Neuronal stem cell (in vitro differentiated cells): ENCODE measurements at regions not wholly inside any gene's neighbourhood (a gene's known extent, or its start where the extent isn't known, plus 50 kb on each side); places are given as distances from the start of the nearest gene placed in this dataset.
"Not testable (repeated sequence)": the region's sequence is repeated elsewhere in the genome, so short reads cannot be mapped to it uniquely, and the experiment has no call there.

Experiments used
- DNase-seq: peaks from one replicate; pipeline ENCODE4 v3.0.0-alpha.2; 2013; ENCODE audit warnings: low spot score
- H2AFZ ChIP-seq: one replicate; pipeline ENCODE4 v1.6.1; 2013; ENCODE audit warnings: mild to moderate bottlenecking, low read length, inconsistent platforms
- H2AK5ac ChIP-seq: 2 replicates; pipeline ENCODE4 v1.6.1; 2013; ENCODE audit warnings: low read depth, mild to moderate bottlenecking, inconsistent platforms, low read length, moderate library complexity, mixed read lengths
- H2BK120ac ChIP-seq: 2 replicates; pipeline ENCODE4 v1.6.1; 2013; ENCODE audit warnings: low read depth, mild to moderate bottlenecking, inconsistent platforms, low read length, moderate library complexity, mixed read lengths
- H2BK12ac ChIP-seq: one replicate; pipeline ENCODE4 v1.6.1; 2013; ENCODE audit warnings: low read length, inconsistent platforms
- H2BK15ac ChIP-seq: 2 replicates; pipeline ENCODE4 v1.6.1; 2013; ENCODE audit warnings: mild to moderate bottlenecking, low read length, inconsistent platforms, mixed read lengths
- H2BK5ac ChIP-seq: one replicate; pipeline ENCODE4 v1.6.1; 2013; ENCODE audit warnings: inconsistent platforms, mild to moderate bottlenecking, low read length, moderate library complexity
- H3K14ac ChIP-seq: one replicate; pipeline ENCODE4 v1.6.1; 2013; ENCODE audit warnings: low read length, inconsistent platforms
- H3K18ac ChIP-seq: 2 replicates; pipeline ENCODE4 v1.6.1; 2013; ENCODE audit warnings: low read length, inconsistent platforms
- H3K23ac ChIP-seq: 2 replicates; pipeline ENCODE4 v1.6.1; 2013; ENCODE audit warnings: low read depth, mild to moderate bottlenecking, mixed read lengths, low read length, inconsistent platforms; ENCODE audit not compliant: poor library complexity
- H3K27ac ChIP-seq: replicated peaks from 3 replicates; pipeline ENCODE4 v1.5.1; 2013; ENCODE audit warnings: low read length, inconsistent platforms
- H3K27me3 ChIP-seq, 3 experiments: 2 replicates each; pipeline ENCODE4 v1.6.1; 2013; ENCODE audit warnings: low read length in 3 of 3, mild to moderate bottlenecking in 2 of 3, inconsistent platforms in 1 of 3, low read depth in 1 of 3, mixed read lengths in 1 of 3, moderate library complexity in 1 of 3; ENCODE audit not compliant: control insufficient read depth in 3 of 3, insufficient read depth in 3 of 3
- H3K36me3 ChIP-seq, 2 donors: replicated peaks in 1 of 2; 2 replicates each; pipeline ENCODE4 v1.6.1; 2013; ENCODE audit warnings: low read length in 2 of 2; ENCODE audit not compliant: control insufficient read depth in 2 of 2, insufficient read depth in 2 of 2
- H3K4ac ChIP-seq: 2 replicates; pipeline ENCODE4 v1.6.1; 2013; ENCODE audit warnings: inconsistent platforms, mild to moderate bottlenecking, low read length, moderate library complexity
- H3K4me1 ChIP-seq, 2 donors: 1 replicate in 1 of 2; 2 replicates in 1 of 2; pipeline ENCODE4 v1.6.1; 2013; ENCODE audit warnings: low read length in 2 of 2, low read depth in 1 of 2; ENCODE audit not compliant: control insufficient read depth in 2 of 2, insufficient read depth in 1 of 2
- H3K4me2 ChIP-seq: one replicate; pipeline ENCODE4 v1.6.1; 2013; ENCODE audit warnings: mild to moderate bottlenecking, low read length, inconsistent platforms; ENCODE audit not compliant: insufficient read depth, poor library complexity, severe bottlenecking
- H3K4me3 ChIP-seq, 2 donors: 2 replicates each; pipeline ENCODE4 v1.5.1; 2013; ENCODE audit warnings: low read length in 2 of 2, mild to moderate bottlenecking in 2 of 2, inconsistent platforms in 1 of 2, moderate library complexity in 1 of 2
- H3K79me1 ChIP-seq: one replicate; pipeline ENCODE4 v1.6.1; 2013; ENCODE audit warnings: low read depth, mild to moderate bottlenecking, inconsistent platforms, low read length, moderate library complexity
- H3K9ac ChIP-seq: one replicate; pipeline ENCODE4 v1.6.1; 2013; ENCODE audit warnings: mild to moderate bottlenecking, low read depth, low read length, inconsistent platforms; ENCODE audit not compliant: poor library complexity
- H3K9me3 ChIP-seq, 2 donors: replicated peaks in 1 of 2; 2 replicates each; pipeline versions ENCODE3 to v1.6.1; 2013; ENCODE audit warnings: low read length in 2 of 2, mild to moderate bottlenecking in 2 of 2, inconsistent platforms in 1 of 2, low read depth in 1 of 2, mixed read lengths in 1 of 2, moderate library complexity in 1 of 2; ENCODE audit not compliant: control insufficient read depth in 2 of 2, insufficient read depth in 1 of 2
- H4K8ac ChIP-seq: one replicate; pipeline ENCODE4 v1.6.1; 2013; ENCODE audit warnings: low read depth, mild to moderate bottlenecking, inconsistent platforms, low read length, moderate library complexity
- H4K91ac ChIP-seq: one replicate; pipeline ENCODE4 v1.6.1; 2013; ENCODE audit warnings: low read length, low read depth, mild to moderate bottlenecking, inconsistent platforms; ENCODE audit not compliant: poor library complexity
- WGBS, 2 donors: extraction: QIAGEN DNeasy Blood & Tissue Kit; methylation state at CpG; one replicate each; pipeline ENCODE4 v1.1.7; 2013; ENCODE audit warnings: missing lambda C conversion rate in 2 of 2, mixed read lengths in 1 of 2; ENCODE audit not compliant: insufficient read length in 2 of 2, insufficient replicate concordance in 1 of 2; ENCODE audit errors: extremely low coverage in 2 of 2; 5-methylcytosine and 5-hydroxymethylcytosine counted together

DNA sequence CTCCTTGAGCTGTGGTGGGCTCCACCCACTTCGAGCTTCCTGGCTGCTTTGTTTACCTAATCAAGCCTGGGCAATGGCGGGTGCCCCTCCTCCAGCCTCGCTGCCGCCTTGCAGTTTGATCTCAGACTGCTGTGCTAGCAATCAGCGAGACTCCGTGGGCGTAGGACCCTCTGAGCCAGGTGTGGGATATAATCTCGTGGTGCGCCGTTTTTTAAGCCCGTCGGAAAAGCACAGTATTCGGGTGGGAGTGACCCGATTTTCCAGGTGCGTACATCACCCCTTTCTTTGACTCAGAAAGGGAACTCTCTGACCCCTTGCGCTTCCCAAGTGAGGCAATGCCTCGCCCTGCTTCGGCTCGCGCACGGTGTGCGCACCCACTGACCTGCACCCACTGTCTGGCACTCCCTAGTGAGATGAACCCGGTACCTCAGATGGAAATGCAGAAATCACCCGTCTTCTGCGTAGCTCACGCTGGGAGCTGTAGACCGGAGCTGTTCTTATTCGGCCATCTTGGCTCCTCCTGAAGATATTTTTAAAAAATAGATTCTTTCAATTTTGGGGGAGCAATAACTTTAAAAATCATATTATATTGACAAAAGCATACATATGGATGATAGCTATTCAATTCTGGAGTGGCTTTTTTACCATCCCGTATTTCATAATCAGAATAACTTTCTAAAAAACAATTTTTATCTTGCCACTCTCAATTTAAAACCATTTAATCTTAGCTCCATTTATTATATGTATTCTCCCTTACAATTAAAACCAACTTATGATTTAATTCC, 517.5 kb upstream of the NUDT12 start:
- not testable (repeated sequence) for H2BK120ac ChIP-seq, H3K27me3 ChIP-seq, H2AFZ ChIP-seq, H4K8ac ChIP-seq, H3K4me2 ChIP-seq, H3K9me3 ChIP-seq, H3K27ac ChIP-seq, H3K18ac ChIP-seq, H4K91ac ChIP-seq, H2BK5ac ChIP-seq, H2BK12ac ChIP-seq, H3K79me1 ChIP-seq, H3K4me3 ChIP-seq, H3K4ac ChIP-seq, H3K4me1 ChIP-seq, H3K36me3 ChIP-seq, DNase-seq, H2AK5ac ChIP-seq, H3K23ac ChIP-seq, H2BK15ac ChIP-seq, H3K9ac ChIP-seq, H3K14ac ChIP-seq
- WGBS, 2 donors, result no CpG with 5 or more reads among the region's 29 CpGs

DNA sequence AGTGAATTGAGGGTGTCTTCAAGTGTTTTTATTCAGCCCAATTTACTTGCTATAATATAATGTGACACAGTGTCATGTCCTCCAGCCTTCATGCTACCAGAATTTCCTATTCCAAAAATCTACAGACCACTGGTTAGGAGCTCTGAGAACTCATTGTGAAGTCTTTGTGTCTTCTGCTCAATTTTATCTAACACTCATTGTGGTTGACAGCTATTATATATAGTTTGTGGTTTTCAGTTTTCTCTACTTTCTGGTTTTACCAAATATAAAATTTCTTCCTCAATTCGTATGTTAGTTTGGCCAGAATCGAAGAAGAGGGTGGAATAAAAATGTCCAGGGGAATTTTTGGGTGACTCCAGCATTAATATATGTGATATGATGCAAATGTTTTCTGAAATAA, 509.3 kb upstream of the NUDT12 start:
- Histone ChIP-seq H3K36me3 (no peaks in the 10 kb centered on the region), H3K14ac (no peak overlapping the region), H3K9ac (no peak overlapping the region), H3K4me3 (no peak overlapping the region), H3K27me3 (no peaks in the 10 kb centered on the region), H3K18ac (no peak overlapping the region), H2BK12ac (no peak overlapping the region), H2AK5ac (no peak overlapping the region), H3K4me2 (no peak overlapping the region), H2BK120ac (no peak overlapping the region), H4K91ac (no peak overlapping the region), H3K79me1 (no peaks in the 10 kb centered on the region), H4K8ac (no peak overlapping the region), H3K27ac (no peak overlapping the region), H3K4ac (no peak overlapping the region), H3K9me3 (no peaks in the 10 kb centered on the region), H2BK5ac (no peak overlapping the region), H3K4me1 (no peaks in the 10 kb centered on the region), H2AFZ (no peak overlapping the region), H2BK15ac (no peak overlapping the region), H3K23ac (no peak overlapping the region)
- no CpG with 5 or more reads among the region's 2 CpGs for WGBS, 2 donors
- DNase-seq, result no peak

DNA sequence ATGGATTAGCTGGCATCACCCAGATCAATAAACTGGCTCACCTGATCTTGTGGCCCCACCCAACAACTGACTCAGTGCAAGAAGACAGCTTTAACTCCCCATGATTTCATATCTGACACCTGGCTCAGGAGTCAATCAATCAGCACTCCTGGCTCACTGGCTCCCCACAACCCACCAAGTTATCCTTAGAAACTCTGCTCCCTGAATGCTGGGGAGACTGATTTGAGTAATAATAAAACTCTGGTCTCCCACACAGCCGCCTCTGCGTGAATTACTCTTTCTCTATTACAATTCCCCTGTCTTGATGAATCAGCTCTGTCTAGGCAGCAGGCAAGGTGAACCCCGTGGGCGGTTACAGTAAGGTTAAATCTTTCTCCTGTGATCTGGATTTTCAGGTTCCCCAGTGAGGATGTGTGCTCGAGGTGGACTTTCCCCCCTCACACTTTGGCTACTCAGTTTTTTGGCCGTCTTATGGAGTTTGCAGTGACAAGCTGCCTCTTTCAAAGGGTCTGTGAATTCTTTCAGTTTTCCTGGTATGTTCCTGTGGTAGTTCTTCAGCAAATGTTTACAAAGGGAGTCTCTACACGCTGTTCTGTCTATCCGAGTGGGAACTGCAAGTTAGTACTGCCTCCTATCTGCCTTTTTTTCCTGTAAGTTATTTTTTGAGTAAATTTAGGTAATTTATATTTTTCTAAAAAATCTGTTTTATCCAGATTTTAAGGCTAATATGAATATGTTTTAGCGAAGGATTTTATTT, 500.2 kb upstream of the NUDT12 start:
- no peak overlapping the region for H2BK120ac ChIP-seq
- H2AK5ac ChIP-seq, result no peak overlapping the region
- no peak overlapping the region for H2BK15ac ChIP-seq
- no peak overlapping the region for H3K4me3 ChIP-seq
- no peak overlapping the region for H3K9ac ChIP-seq
- no peak overlapping the region for H3K27ac ChIP-seq
- H2BK5ac ChIP-seq, result no peak overlapping the region
- H2BK12ac ChIP-seq, result no peak overlapping the region
- no peak overlapping the region for H4K8ac ChIP-seq
- H3K4ac ChIP-seq, result no peak overlapping the region
- no peak overlapping the region for H4K91ac ChIP-seq
- H3K18ac ChIP-seq, result no peak overlapping the region
- H3K27me3 ChIP-seq, result no peaks in the 10 kb centered on the region
- WGBS, 2 donors, result no CpG with 5 or more reads among the region's 9 CpGs
- H3K4me2 ChIP-seq, result no peak overlapping the region
- no peaks in the 10 kb centered on the region for H3K36me3 ChIP-seq
- H3K23ac ChIP-seq, result no peak overlapping the region
- no peaks in the 10 kb centered on the region for H3K79me1 ChIP-seq
- peak overlapping the region; percentile 48 for H2AFZ ChIP-seq
- no peaks in the 10 kb centered on the region for H3K9me3 ChIP-seq
- no peak for DNase-seq
- H3K4me1 ChIP-seq, result peaks cover 0 to 1% of the 10 kb centered on the region in 2 donors
- H3K14ac ChIP-seq, result no peak overlapping the region

DNA sequence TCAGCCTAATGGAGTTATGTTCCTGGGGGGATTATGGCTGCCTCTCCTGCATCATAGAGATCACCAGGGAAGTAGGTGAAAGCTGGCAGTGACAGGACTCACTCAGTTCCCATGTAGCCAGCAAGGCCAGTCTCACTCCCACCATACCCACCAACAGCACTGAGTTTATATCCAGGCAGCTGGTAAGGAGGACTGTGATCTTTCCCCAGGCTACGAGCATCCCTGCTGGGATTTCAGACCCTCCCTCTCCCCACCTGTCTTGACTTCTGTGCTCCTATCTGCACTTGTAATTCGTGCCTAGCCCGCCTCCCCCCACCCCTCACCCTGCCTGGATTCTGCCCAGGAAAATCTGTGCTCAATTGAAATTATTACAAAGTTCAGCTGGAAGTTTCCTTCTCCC, 499.1 kb upstream of the NUDT12 start:
- no peaks in the 10 kb centered on the region for H3K79me1 ChIP-seq
- H3K9ac ChIP-seq, result no peak overlapping the region
- peaks cover 0 to 1% of the 10 kb centered on the region in 2 donors for H3K4me1 ChIP-seq
- no peak overlapping the region for H4K91ac ChIP-seq
- no peaks in the 10 kb centered on the region for H3K9me3 ChIP-seq
- no peak overlapping the region for H3K14ac ChIP-seq
- peak overlapping the region; percentile 61 for H2AFZ ChIP-seq
- H3K27ac ChIP-seq, result no peak overlapping the region
- H3K36me3 ChIP-seq, result no peaks in the 10 kb centered on the region
- no peak overlapping the region for H3K4ac ChIP-seq
- no peak for DNase-seq
- H2BK12ac ChIP-seq, result no peak overlapping the region
- H3K27me3 ChIP-seq, result no peaks in the 10 kb centered on the region
- no peak overlapping the region for H2BK120ac ChIP-seq
- no peak overlapping the region for H3K4me3 ChIP-seq
- WGBS, 2 donors, result no CpG with 5 or more reads among the region's 3 CpGs
- no peak overlapping the region for H4K8ac ChIP-seq
- no peak overlapping the region for H3K18ac ChIP-seq
- no peak overlapping the region for H2AK5ac ChIP-seq
- H2BK5ac ChIP-seq, result no peak overlapping the region
- no peak overlapping the region for H2BK15ac ChIP-seq
- no peak overlapping the region for H3K23ac ChIP-seq
- no peak overlapping the region for H3K4me2 ChIP-seq
